C4-2B (cell line): ENCODE measurements at regions not wholly inside any gene's neighbourhood (a gene's known extent, or its start where the extent isn't known, plus 50 kb on each side); places are given as distances from the start of the nearest gene placed in this dataset.

ENCODE experiments used
- ZFX ChIP-seq: fragments of 450-650 bp; IDR thresholded peaks from 2 replicates; pipeline ENCODE4 v1.6.1; 2017
- TF ChIP-seq, protein P1 (sequence below): fragments of 450-650 bp; conservative IDR thresholded peaks from 2 replicates; pipeline ENCODE4 v1.5.1; 2017; ENCODE audit warnings: mild to moderate bottlenecking

GRCh38 chr20:39144757-39145156 is 182.6 kb downstream of the DHX35 start:
- TF ChIP-seq, protein P1, sequence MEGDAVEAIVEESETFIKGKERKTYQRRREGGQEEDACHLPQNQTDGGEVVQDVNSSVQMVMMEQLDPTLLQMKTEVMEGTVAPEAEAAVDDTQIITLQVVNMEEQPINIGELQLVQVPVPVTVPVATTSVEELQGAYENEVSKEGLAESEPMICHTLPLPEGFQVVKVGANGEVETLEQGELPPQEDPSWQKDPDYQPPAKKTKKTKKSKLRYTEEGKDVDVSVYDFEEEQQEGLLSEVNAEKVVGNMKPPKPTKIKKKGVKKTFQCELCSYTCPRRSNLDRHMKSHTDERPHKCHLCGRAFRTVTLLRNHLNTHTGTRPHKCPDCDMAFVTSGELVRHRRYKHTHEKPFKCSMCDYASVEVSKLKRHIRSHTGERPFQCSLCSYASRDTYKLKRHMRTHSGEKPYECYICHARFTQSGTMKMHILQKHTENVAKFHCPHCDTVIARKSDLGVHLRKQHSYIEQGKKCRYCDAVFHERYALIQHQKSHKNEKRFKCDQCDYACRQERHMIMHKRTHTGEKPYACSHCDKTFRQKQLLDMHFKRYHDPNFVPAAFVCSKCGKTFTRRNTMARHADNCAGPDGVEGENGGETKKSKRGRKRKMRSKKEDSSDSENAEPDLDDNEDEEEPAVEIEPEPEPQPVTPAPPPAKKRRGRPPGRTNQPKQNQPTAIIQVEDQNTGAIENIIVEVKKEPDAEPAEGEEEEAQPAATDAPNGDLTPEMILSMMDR: no peak
- TF ChIP-seq ZFX: no peak
